Neural progenitor cell (in vitro differentiated cells): ENCODE measurements at regions not wholly inside any gene's neighbourhood (a gene's known extent, or its start where the extent isn't known, plus 50 kb on each side); places are given as distances from the start of the nearest gene placed in this dataset.
"Not testable (repeated sequence)": the region's sequence is repeated elsewhere in the genome, so short reads cannot be mapped to it uniquely, and the experiment has no call there.

Source experiments
- DNase-seq: peaks from one replicate; pipeline ENCODE4 v3.0.0-alpha.2; 2016; ENCODE audit warnings: low spot score
- H2AFZ ChIP-seq: fragments of 200-600 bp; sonication (generic); replicated peaks from 2 replicates; pipeline ENCODE4 v1.6.1; 2016; ENCODE audit warnings: antibody characterized with exemption
- H3F3A ChIP-seq: fragments of 200-600 bp; sonication (generic); 2 replicates; pipeline ENCODE4 v1.6.1; 2016; ENCODE audit warnings: antibody characterized with exemption, low read depth
- H3K27ac ChIP-seq: fragments of 200-600 bp; sonication (generic); 2 replicates; pipeline ENCODE4 v1.5.1; 2016; ENCODE audit warnings: mild to moderate bottlenecking
- H3K27me3 ChIP-seq: fragments of 200-600 bp; sonication (generic); 2 replicates; pipeline ENCODE4 v1.6.1; 2016; ENCODE audit warnings: mild to moderate bottlenecking, moderate library complexity
- H3K36me3 ChIP-seq: fragments of 200-600 bp; sonication (generic); 2 replicates; pipeline ENCODE4 v1.5.1; 2016
- H3K4me1 ChIP-seq: fragments of 200-600 bp; sonication (generic); 2 replicates; pipeline ENCODE4 v1.6.1; 2016; ENCODE audit warnings: mixed run types
- H3K4me2 ChIP-seq: fragments of 200-600 bp; sonication (generic); 2 replicates; pipeline ENCODE4 v1.6.1; 2016
- H3K4me3 ChIP-seq: fragments of 200-600 bp; sonication (generic); 2 replicates; pipeline ENCODE4 v1.5.1; 2016
- H3K79me2 ChIP-seq: fragments of 200-600 bp; sonication (generic); 2 replicates; pipeline ENCODE4 v1.6.1; 2016; ENCODE audit warnings: low read depth
- H3K9ac ChIP-seq: fragments of 200-600 bp; sonication (generic); 2 replicates; pipeline ENCODE4 v1.6.1; 2016
- H3K9me3 ChIP-seq: fragments of 200-600 bp; sonication (generic); 2 replicates; pipeline ENCODE4 v1.5.1; 2016; ENCODE audit warnings: low read depth
- H4K20me1 ChIP-seq: fragments of 200-600 bp; sonication (generic); 2 replicates; pipeline ENCODE4 v1.6.1; 2016; ENCODE audit warnings: low read depth
- H3K27ac Mint-ChIP-seq: 3 replicates; pipeline ENCODE4 v1.8.0; 2021; ENCODE audit warnings: mixed read lengths
- H3K27me3 Mint-ChIP-seq: 2 replicates; pipeline ENCODE4 v1.8.0; 2022; ENCODE audit warnings: low read depth, mild to moderate bottlenecking, inconsistent platforms, moderate library complexity, mixed read lengths; ENCODE audit not compliant: insufficient read depth
- H3K36me3 Mint-ChIP-seq: 3 replicates; pipeline ENCODE4 v1.8.0; 2021; ENCODE audit warnings: mixed read lengths
- H3K4me1 Mint-ChIP-seq: 3 replicates; pipeline ENCODE4 v1.8.0; 2021; ENCODE audit warnings: mixed read lengths
- H3K4me3 Mint-ChIP-seq: 3 replicates; pipeline ENCODE4 v1.8.0; 2021; ENCODE audit warnings: mild to moderate bottlenecking, moderate library complexity, mixed read lengths
- H3K9me3 Mint-ChIP-seq: 3 replicates; pipeline ENCODE4 v1.8.0; 2020; ENCODE audit warnings: mixed read lengths
- EZH2 ChIP-seq: fragments of 200-600 bp; sonication (generic); IDR thresholded peaks from 2 replicates; pipeline ENCODE4 v1.6.1; 2017; ENCODE audit warnings: antibody characterized with exemption, mild to moderate bottlenecking, moderate library complexity
- EZH2phosphoT487 ChIP-seq: fragments of 200-600 bp; sonication (generic); IDR thresholded peaks from 2 replicates; pipeline ENCODE4 v1.6.1; 2017; ENCODE audit warnings: antibody characterized with exemption
- TF ChIP-seq, protein P1 (sequence below): fragments of 200-600 bp; sonication (generic); IDR thresholded peaks from 2 replicates; pipeline ENCODE4 v1.5.1; 2017; ENCODE audit warnings: antibody characterized with exemption, mild to moderate bottlenecking

GRCh38 chr7:68087401-68087800 is 1090.8 kb downstream of the TYW1 start:
- Mint-ChIP-seq H3K27me3 (peaks cover 4% of the 10 kb centered on the region), H3K4me1 (no peaks in the 10 kb centered on the region), H3K27ac (no peak overlapping the region), H3K9me3 (peaks cover 24% of the 10 kb centered on the region), H3K36me3 (no peaks in the 10 kb centered on the region), H3K4me3 (no peak overlapping the region)
- no peak overlapping the region for H3K27ac ChIP-seq
- H3K4me2 ChIP-seq, result no peak overlapping the region
- H3K79me2 ChIP-seq, result no peaks in the 10 kb centered on the region
- no peak overlapping the region for H3K9ac ChIP-seq
- H3K9me3 ChIP-seq, result no peaks in the 10 kb centered on the region
- TF ChIP-seq EZH2 (no peak), EZH2phosphoT487 (no peak)
- TF ChIP-seq, protein P1, sequence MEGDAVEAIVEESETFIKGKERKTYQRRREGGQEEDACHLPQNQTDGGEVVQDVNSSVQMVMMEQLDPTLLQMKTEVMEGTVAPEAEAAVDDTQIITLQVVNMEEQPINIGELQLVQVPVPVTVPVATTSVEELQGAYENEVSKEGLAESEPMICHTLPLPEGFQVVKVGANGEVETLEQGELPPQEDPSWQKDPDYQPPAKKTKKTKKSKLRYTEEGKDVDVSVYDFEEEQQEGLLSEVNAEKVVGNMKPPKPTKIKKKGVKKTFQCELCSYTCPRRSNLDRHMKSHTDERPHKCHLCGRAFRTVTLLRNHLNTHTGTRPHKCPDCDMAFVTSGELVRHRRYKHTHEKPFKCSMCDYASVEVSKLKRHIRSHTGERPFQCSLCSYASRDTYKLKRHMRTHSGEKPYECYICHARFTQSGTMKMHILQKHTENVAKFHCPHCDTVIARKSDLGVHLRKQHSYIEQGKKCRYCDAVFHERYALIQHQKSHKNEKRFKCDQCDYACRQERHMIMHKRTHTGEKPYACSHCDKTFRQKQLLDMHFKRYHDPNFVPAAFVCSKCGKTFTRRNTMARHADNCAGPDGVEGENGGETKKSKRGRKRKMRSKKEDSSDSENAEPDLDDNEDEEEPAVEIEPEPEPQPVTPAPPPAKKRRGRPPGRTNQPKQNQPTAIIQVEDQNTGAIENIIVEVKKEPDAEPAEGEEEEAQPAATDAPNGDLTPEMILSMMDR, result no peak
- H3K4me3 ChIP-seq, result no peak overlapping the region
- no peaks in the 10 kb centered on the region for H3K36me3 ChIP-seq
- H3F3A ChIP-seq, result no peaks in the 10 kb centered on the region
- no peaks in the 10 kb centered on the region for H3K27me3 ChIP-seq
- no peak for DNase-seq
- H4K20me1 ChIP-seq, result no peaks in the 10 kb centered on the region
- H3K4me1 ChIP-seq, result no peaks in the 10 kb centered on the region
- no peak overlapping the region for H2AFZ ChIP-seq

GRCh38 chr7:68088879-68089278 is 1092.2 kb downstream of the TYW1 start:
- Histone ChIP-seq H3K79me2 (no peaks in the 10 kb centered on the region), H3K27ac (no peak overlapping the region), H3K4me3 (no peak overlapping the region), H3K4me1 (no peaks in the 10 kb centered on the region), H3F3A (no peaks in the 10 kb centered on the region), H3K4me2 (no peak overlapping the region), H3K9me3 (no peaks in the 10 kb centered on the region), H3K9ac (no peak overlapping the region), H2AFZ (no peak overlapping the region), H3K36me3 (no peaks in the 10 kb centered on the region), H4K20me1 (no peaks in the 10 kb centered on the region), H3K27me3 (no peaks in the 10 kb centered on the region)
- no peak for DNase-seq
- no peak overlapping the region for H3K27ac Mint-ChIP-seq
- H3K4me1 Mint-ChIP-seq, result no peaks in the 10 kb centered on the region
- no peaks in the 10 kb centered on the region for H3K36me3 Mint-ChIP-seq
- peaks cover 21% of the 10 kb centered on the region for H3K9me3 Mint-ChIP-seq
- TF ChIP-seq, protein P1, result no peak
- no peak for TF ChIP-seq EZH2phosphoT487
- TF ChIP-seq EZH2, result no peak
- H3K27me3 Mint-ChIP-seq, result peaks cover 4% of the 10 kb centered on the region
- no peak overlapping the region for H3K4me3 Mint-ChIP-seq

- not testable (repeated sequence) for H3K36me3 Mint-ChIP-seq, H3K4me1 ChIP-seq, H3K27ac Mint-ChIP-seq, H3K27ac ChIP-seq, H3K27me3 ChIP-seq, H3K4me1 Mint-ChIP-seq, H3K9me3 ChIP-seq, H3K4me2 ChIP-seq, H3K36me3 ChIP-seq, DNase-seq, H3K4me3 Mint-ChIP-seq, H2AFZ ChIP-seq, H3K4me3 ChIP-seq, H3K9ac ChIP-seq, H3K79me2 ChIP-seq, H4K20me1 ChIP-seq, H3F3A ChIP-seq, H3K27me3 Mint-ChIP-seq
- peaks cover 15% of the 10 kb centered on the region for H3K9me3 Mint-ChIP-seq
Observed at GRCh38 chr7:68090256-68090655, 1093.6 kb downstream of the TYW1 start.

DNA sequence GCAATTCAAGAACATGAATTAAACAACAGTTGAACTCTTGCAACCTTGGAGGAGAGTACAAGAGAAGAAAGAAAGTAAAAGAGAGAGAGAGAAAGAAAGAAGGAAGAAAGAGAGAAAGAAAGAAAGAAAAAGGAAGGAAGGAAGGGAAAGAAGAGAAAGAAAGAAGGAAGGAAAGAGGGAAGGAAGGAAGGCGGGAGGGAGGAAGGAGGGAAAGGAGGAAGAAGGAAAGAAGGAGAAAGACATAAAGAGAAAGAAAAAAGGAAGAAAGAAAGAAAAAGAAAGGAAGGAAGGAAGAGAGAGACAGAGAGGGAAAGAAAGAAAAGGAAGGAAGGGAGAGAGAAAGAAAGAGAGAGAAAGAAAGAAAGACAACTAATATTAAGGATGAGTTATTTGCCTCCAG is 1106.7 kb downstream of the TYW1 start:
- Histone ChIP-seq H3K4me3 (no peak overlapping the region), H3K9me3 (no peaks in the 10 kb centered on the region), H3K4me2 (no peak overlapping the region), H3K79me2 (no peaks in the 10 kb centered on the region), H3K27me3 (no peaks in the 10 kb centered on the region), H3K27ac (no peak overlapping the region), H3K36me3 (no peaks in the 10 kb centered on the region), H3F3A (no peaks in the 10 kb centered on the region), H3K9ac (no peak overlapping the region), H4K20me1 (no peaks in the 10 kb centered on the region), H2AFZ (no peak overlapping the region), H3K4me1 (no peaks in the 10 kb centered on the region)
- Mint-ChIP-seq H3K27me3 (no peaks in the 10 kb centered on the region), H3K27ac (no peak overlapping the region), H3K36me3 (no peaks in the 10 kb centered on the region), H3K4me3 (no peak overlapping the region), H3K4me1 (peaks cover 10% of the 10 kb centered on the region), H3K9me3 (no peaks in the 10 kb centered on the region)
- TF ChIP-seq, protein P1, result no peak
- TF ChIP-seq EZH2, result no peak
- TF ChIP-seq EZH2phosphoT487, result no peak
- DNase-seq, result no peak
